ENCODE measurements at regions not wholly inside any gene's neighbourhood (a gene's known extent, or its start where the extent isn't known, plus 50 kb on each side); places are given as distances from the start of the nearest gene placed in this dataset.

DNA sequence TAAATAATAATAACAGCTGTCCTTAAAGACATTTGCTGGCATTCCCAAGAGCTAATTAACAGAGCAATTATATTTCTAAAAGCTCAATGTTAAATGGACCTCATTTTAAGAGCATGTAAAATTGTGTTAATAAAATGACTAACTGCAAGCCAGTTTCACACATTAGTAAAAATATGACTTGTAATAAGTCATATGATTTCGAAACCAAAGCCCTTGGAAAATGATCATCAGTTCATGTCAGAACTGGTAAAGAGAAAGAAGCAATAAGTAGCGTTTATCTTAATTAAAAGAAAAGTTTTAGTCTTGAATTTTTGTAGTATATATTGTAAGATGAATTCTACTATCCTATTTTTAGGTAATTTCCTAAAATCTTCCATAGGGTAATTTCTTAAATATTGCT, 310.7 kb downstream of the CNTN3 start:
- BruUV-seq (replicated peaks) = no TSS peak
- Mint-ChIP-seq H3K4me1 (ENCODE audit: low read depth, unreplicated experiment) (no peaks in the 10 kb centered on the region), H3K36me3 (ENCODE audit: insufficient read depth, unreplicated experiment) (no peaks in the 10 kb centered on the region), H3K9me3 (ENCODE audit: low read depth, unreplicated experiment) (peaks cover 5% of the 10 kb centered on the region), H3K4me3 (ENCODE audit: low read depth, unreplicated experiment) (no peak overlapping the region), H3K27ac (ENCODE audit: unreplicated experiment) (no peak overlapping the region), H3K27me3 (ENCODE audit: unreplicated experiment) (no peaks in the 10 kb centered on the region)
- intact Hi-C loops (cut with micrococcal nuclease; ENCODE audit: unreplicated experiment) = no loop called here
- TF ChIP-seq, protein P1, sequence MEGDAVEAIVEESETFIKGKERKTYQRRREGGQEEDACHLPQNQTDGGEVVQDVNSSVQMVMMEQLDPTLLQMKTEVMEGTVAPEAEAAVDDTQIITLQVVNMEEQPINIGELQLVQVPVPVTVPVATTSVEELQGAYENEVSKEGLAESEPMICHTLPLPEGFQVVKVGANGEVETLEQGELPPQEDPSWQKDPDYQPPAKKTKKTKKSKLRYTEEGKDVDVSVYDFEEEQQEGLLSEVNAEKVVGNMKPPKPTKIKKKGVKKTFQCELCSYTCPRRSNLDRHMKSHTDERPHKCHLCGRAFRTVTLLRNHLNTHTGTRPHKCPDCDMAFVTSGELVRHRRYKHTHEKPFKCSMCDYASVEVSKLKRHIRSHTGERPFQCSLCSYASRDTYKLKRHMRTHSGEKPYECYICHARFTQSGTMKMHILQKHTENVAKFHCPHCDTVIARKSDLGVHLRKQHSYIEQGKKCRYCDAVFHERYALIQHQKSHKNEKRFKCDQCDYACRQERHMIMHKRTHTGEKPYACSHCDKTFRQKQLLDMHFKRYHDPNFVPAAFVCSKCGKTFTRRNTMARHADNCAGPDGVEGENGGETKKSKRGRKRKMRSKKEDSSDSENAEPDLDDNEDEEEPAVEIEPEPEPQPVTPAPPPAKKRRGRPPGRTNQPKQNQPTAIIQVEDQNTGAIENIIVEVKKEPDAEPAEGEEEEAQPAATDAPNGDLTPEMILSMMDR (IDR thresholded peaks at IDR 0.05; ENCODE audit: unreplicated experiment) = no peak
- DNase-seq = no peak
- CTCF ChIA-PET = no interaction called here

DNA sequence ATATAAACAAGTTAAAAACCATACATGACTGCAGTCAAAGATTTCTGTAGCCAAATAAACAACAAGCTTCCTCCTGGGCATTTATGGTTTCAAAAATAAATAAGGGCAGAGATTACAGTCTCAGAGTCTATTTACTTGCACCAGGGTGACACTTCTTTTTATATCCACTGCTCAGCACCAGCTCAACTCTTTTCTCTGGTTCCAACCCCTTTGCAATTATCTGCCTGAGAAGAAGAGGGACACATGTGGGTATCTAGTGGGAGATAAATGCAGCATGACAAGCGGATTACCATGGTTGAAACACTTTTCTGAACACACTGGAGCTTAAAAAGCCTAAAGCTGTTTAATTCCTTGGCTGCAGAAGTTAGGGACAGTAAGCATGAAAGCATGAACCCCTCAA, 311.5 kb downstream of the CNTN3 start:
- Mint-ChIP-seq H3K4me3 (ENCODE audit: low read depth, unreplicated experiment) (no peak overlapping the region), H3K9me3 (ENCODE audit: low read depth, unreplicated experiment) (peaks cover 7% of the 10 kb centered on the region), H3K4me1 (ENCODE audit: low read depth, unreplicated experiment) (no peaks in the 10 kb centered on the region), H3K27me3 (ENCODE audit: unreplicated experiment) (no peaks in the 10 kb centered on the region), H3K27ac (ENCODE audit: unreplicated experiment) (no peak overlapping the region), H3K36me3 (ENCODE audit: insufficient read depth, unreplicated experiment) (no peaks in the 10 kb centered on the region)
- intact Hi-C loops (cut with micrococcal nuclease; ENCODE audit: unreplicated experiment) = no loop called here
- BruUV-seq (replicated peaks) = no TSS peak
- DNase-seq = no peak
- CTCF ChIA-PET = no interaction called here
- TF ChIP-seq, protein P1 (IDR thresholded peaks at IDR 0.05; ENCODE audit: unreplicated experiment) = no peak

DNA sequence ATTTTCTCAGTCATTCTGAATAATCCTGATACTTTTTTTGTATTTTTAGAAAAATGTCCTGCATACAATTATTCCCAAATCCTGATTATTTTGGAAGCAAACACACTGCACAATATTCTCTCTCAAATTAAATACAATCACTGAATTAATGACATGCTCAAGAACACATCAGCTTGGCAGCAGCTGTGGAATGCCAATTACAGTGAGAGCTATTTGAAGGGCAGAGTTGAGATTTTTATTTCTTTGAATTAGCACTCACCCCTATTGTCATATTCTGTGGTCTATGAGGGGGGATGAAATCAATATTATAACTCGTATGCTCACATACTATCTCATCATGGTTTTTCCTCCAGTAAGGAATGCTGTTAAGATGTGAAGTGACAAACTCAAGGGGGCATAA, 312.2 kb downstream of the CNTN3 start:
- intact Hi-C loops (cut with micrococcal nuclease; ENCODE audit: unreplicated experiment) = no loop called here
- no peaks in the 10 kb centered on the region for H3K4me1 Mint-ChIP-seq (ENCODE audit: low read depth, unreplicated experiment)
- TF ChIP-seq, protein P1 (IDR thresholded peaks at IDR 0.05; ENCODE audit: unreplicated experiment) = no peak
- peaks cover 10% of the 10 kb centered on the region for H3K9me3 Mint-ChIP-seq (ENCODE audit: low read depth, unreplicated experiment)
- CTCF ChIA-PET = no interaction called here
- H3K4me3 Mint-ChIP-seq (ENCODE audit: low read depth, unreplicated experiment) = no peak overlapping the region
- no TSS peak for BruUV-seq (replicated peaks)
- no peak for DNase-seq
- H3K36me3 Mint-ChIP-seq (ENCODE audit: insufficient read depth, unreplicated experiment) = no peaks in the 10 kb centered on the region
- no peaks in the 10 kb centered on the region for H3K27me3 Mint-ChIP-seq (ENCODE audit: unreplicated experiment)
- no peak overlapping the region for H3K27ac Mint-ChIP-seq (ENCODE audit: unreplicated experiment)

DNA sequence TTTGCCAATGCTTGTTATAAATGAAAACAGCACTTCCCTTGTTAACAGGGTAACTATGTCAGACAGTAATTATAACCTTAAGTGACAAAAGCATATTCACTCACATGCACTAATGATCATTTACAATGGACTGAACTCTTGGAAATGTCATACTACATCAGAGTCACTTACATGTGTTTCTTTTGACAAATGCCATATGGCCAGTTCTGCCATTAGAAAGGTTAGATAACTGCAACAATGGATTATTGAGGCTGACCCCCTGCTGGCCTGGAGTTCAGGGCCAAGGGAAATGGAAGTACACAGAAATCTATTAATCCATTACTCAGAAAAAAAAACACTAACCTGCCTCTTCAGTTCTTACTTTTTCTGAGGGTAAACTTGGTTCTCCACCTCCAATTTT, 313.4 kb downstream of the CNTN3 start:
- no peak for DNase-seq
- Mint-ChIP-seq H3K27me3 (ENCODE audit: unreplicated experiment) (no peaks in the 10 kb centered on the region), H3K27ac (ENCODE audit: unreplicated experiment) (no peak overlapping the region), H3K4me1 (ENCODE audit: low read depth, unreplicated experiment) (no peaks in the 10 kb centered on the region), H3K36me3 (ENCODE audit: insufficient read depth, unreplicated experiment) (no peaks in the 10 kb centered on the region), H3K9me3 (ENCODE audit: low read depth, unreplicated experiment) (peaks cover 11% of the 10 kb centered on the region), H3K4me3 (ENCODE audit: low read depth, unreplicated experiment) (no peak overlapping the region)
- intact Hi-C loops (cut with micrococcal nuclease; ENCODE audit: unreplicated experiment) = no loop called here
- CTCF ChIA-PET = no interaction called here
- no TSS peak for BruUV-seq (replicated peaks)
- TF ChIP-seq, protein P1 (IDR thresholded peaks at IDR 0.05; ENCODE audit: unreplicated experiment) = no peak

DNA sequence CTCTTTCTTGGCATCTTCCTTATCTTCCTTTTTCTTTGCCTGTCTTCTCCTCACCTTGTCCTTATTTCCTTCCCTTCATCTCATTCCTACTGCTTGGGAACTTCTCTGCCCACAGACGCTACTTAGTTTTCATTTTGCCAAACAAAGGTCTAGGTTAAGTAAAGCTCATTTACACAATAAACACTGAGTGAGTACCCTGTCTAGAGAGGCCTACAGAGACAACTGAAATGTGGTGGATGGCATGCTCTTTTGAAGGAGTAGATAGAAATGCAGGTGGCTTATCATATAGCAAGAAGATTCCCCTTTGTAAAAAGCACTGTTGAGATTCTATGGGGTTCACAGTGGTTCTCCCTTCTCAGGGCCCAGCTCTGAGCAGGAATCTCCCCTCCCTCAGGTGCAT, 319.0 kb downstream of the CNTN3 start:
- TF ChIP-seq, protein P1 (IDR thresholded peaks at IDR 0.05; ENCODE audit: unreplicated experiment) = no peak
- intact Hi-C loops (cut with micrococcal nuclease; ENCODE audit: unreplicated experiment) = no loop called here
- Mint-ChIP-seq H3K36me3 (ENCODE audit: insufficient read depth, unreplicated experiment) (no peaks in the 10 kb centered on the region), H3K4me1 (ENCODE audit: low read depth, unreplicated experiment) (no peaks in the 10 kb centered on the region), H3K4me3 (ENCODE audit: low read depth, unreplicated experiment) (no peak overlapping the region), H3K27me3 (ENCODE audit: unreplicated experiment) (no peaks in the 10 kb centered on the region), H3K9me3 (ENCODE audit: low read depth, unreplicated experiment) (peaks cover 9% of the 10 kb centered on the region), H3K27ac (ENCODE audit: unreplicated experiment) (no peak overlapping the region)
- CTCF ChIA-PET = no interaction called here
- BruUV-seq (replicated peaks) = no TSS peak
- DNase-seq = no peak

Data from Calu3 (cell line).